HCT116 (cell line): ENCODE measurements at regions not wholly inside any gene's neighbourhood (a gene's known extent, or its start where the extent isn't known, plus 50 kb on each side); places are given as distances from the start of the nearest gene placed in this dataset.

Experiments used
- ATAC-seq: fragments of 200-7000 bp; cut with Tn5 transposase; 2 replicates; pipeline ENCODE4 v1.9.1; 2020; ENCODE audit warnings: mild to moderate bottlenecking, moderate library complexity
- BruUV-seq: library from RNA; stranded (reverse); fragments of 400-500 nt; replicated peaks from 2 replicates; lab custom pipeline; 2021; lab: Mats Ljungman, UMichigan
- CTCF ChIA-PET: fragments of 300-600 bp; sonication (Branson Sonifier 250); formaldehyde crosslinking; loops from one replicate; lab custom pipeline; 2021; ENCODE audit warnings: antibody characterized with exemption; lab: Charles Lee
- POLR2A ChIA-PET: fragments of 300-600, 350-600 bp; sonication (Branson Sonifier 250); formaldehyde crosslinking; loops from one replicate; lab custom pipeline; 2021; ENCODE audit warnings: antibody characterized with exemption; lab: Charles Lee
- RAD21 ChIA-PET, 2 experiments: fragments of 300-600 bp; sonication (Branson Sonifier 250); formaldehyde crosslinking; loops; one replicate each; lab custom pipeline; 2023; ENCODE audit warnings: low total read pairs in 2 of 2; ENCODE audit not compliant: uncharacterized antibody in 2 of 2, unreplicated experiment in 2 of 2, low non-redundant PET in 1 of 2; lab: Charles Lee
- DNase-seq: peaks from one replicate; pipeline ENCODE4 v3.0.0-alpha.2; 2010; ENCODE audit warnings: low read depth, low spot score
- H2AFZ ChIP-seq: fragments of 200-600 bp; shearing (Covaris generic), sonication (generic); 2 replicates; pipeline ENCODE4 v1.6.1; 2017; ENCODE audit warnings: low read depth, mixed run types, mixed read lengths, antibody characterized with exemption, low read length; ENCODE audit not compliant: poor library complexity, severe bottlenecking
- H3K27ac ChIP-seq: 2 replicates; pipeline ENCODE4 v1.5.1; 2012; ENCODE audit warnings: low read depth, low read length
- H3K27me3 ChIP-seq: fragments of 200-600 bp; sonication (generic); 2 replicates; pipeline ENCODE4 v1.6.1; 2016; ENCODE audit warnings: mixed run types, low read length, mixed read lengths; ENCODE audit not compliant: insufficient read depth
- H3K36me3 ChIP-seq, 2 experiments: fragments of 200-500 bp in 1 of 2; fragments of 200-600 bp in 1 of 2; sonication (Bioruptor generic) in 1 of 2; sonication (generic) in 1 of 2; 2 replicates each; pipeline versions ENCODE4 v1.5.1 to v1.6.1; 2014 to 2016; ENCODE audit warnings: low read length in 2 of 2, inconsistent platforms in 1 of 2, mixed read lengths in 1 of 2, mixed run types in 1 of 2; ENCODE audit not compliant: insufficient read depth in 2 of 2, control insufficient read depth in 1 of 2
- H3K4me1 ChIP-seq, 2 experiments: fragments of 200-600 bp in 1 of 2; sonication (generic) in 1 of 2; 2 replicates each; pipeline versions ENCODE4 v1.5.1 to v1.6.1; 2012 to 2017; ENCODE audit warnings: low read length in 2 of 2, inconsistent platforms in 1 of 2, mild to moderate bottlenecking in 1 of 2, mixed read lengths in 1 of 2, mixed run types in 1 of 2, moderate library complexity in 1 of 2; ENCODE audit not compliant: insufficient read depth in 2 of 2, control insufficient read depth in 1 of 2
- H3K4me2 ChIP-seq: fragments of 200-600 bp; sonication (generic); 2 replicates; pipeline ENCODE4 v1.6.1; 2017; ENCODE audit warnings: mixed run types, low read length, mixed read lengths
- H3K4me3 ChIP-seq, 2 experiments: fragments of 200-600 bp in 1 of 2; sonication (generic) in 1 of 2; replicated peaks in 1 of 2; 2 replicates each; pipeline ENCODE4 v1.5.1; 2011 to 2016; ENCODE audit warnings: low read length in 2 of 2, control low read depth in 1 of 2, low read depth in 1 of 2, mild to moderate bottlenecking in 1 of 2, mixed read lengths in 1 of 2, mixed run types in 1 of 2
- H3K79me2 ChIP-seq: fragments of 200-600 bp; sonication (generic); 2 replicates; pipeline ENCODE4 v1.6.1; 2017; ENCODE audit warnings: mild to moderate bottlenecking, mixed run types, low read length, moderate library complexity, mixed read lengths; ENCODE audit not compliant: insufficient read depth
- H3K9ac ChIP-seq: fragments of 200-600 bp; sonication (generic); 2 replicates; pipeline ENCODE4 v1.6.1; 2016; ENCODE audit warnings: low read length, mixed read lengths
- H3K9me2 ChIP-seq: fragments of 200-600 bp; sonication (generic), shearing (Covaris generic); 2 replicates; pipeline ENCODE4 v1.6.1; 2017; ENCODE audit warnings: mixed run types, mild to moderate bottlenecking, moderate library complexity; ENCODE audit not compliant: insufficient read depth
- H3K9me3 ChIP-seq, 2 experiments: fragments of 200-500 bp in 1 of 2; fragments of 200-600 bp in 1 of 2; sonication (Bioruptor generic) in 1 of 2; sonication (generic) in 1 of 2; 2 replicates each; pipeline ENCODE4 v1.6.1; 2014 to 2017; ENCODE audit warnings: low read length in 2 of 2, mixed read lengths in 2 of 2, inconsistent platforms in 1 of 2, low read depth in 1 of 2, mild to moderate bottlenecking in 1 of 2, mixed run types in 1 of 2, moderate library complexity in 1 of 2; ENCODE audit not compliant: control insufficient read depth in 1 of 2, insufficient read depth in 1 of 2
- H4K20me1 ChIP-seq: fragments of 200-600 bp; sonication (generic), shearing (Covaris generic); 2 replicates; pipeline ENCODE4 v1.6.1; 2017; ENCODE audit warnings: mixed run types, mild to moderate bottlenecking, moderate library complexity; ENCODE audit not compliant: insufficient read depth
- ATF3 ChIP-seq: IDR thresholded peaks from 2 replicates; pipeline ENCODE4 v1.6.1; 2012
- CBX3 ChIP-seq: IDR thresholded peaks from 2 replicates; pipeline ENCODE4 v1.6.1; 2012; ENCODE audit warnings: low read depth
- CEBPB ChIP-seq: IDR thresholded peaks from 2 replicates; pipeline ENCODE4 v1.6.1; 2012; ENCODE audit warnings: low read depth
- EZH2 ChIP-seq: fragments of 200-600 bp; sonication (generic); IDR thresholded peaks from 2 replicates; pipeline ENCODE4 v1.6.1; 2017; ENCODE audit warnings: antibody characterized with exemption, mixed run types
- FOSL1 ChIP-seq: IDR thresholded peaks from 2 replicates; pipeline ENCODE4 v1.6.1; 2012; ENCODE audit warnings: low read depth
- POLR2A ChIP-seq: IDR thresholded peaks from 2 replicates; pipeline ENCODE4 v1.7.0; 2011; ENCODE audit warnings: borderline replicate concordance; ENCODE audit not compliant: insufficient read depth, insufficient read length; ENCODE audit errors: extremely low read depth
- REST ChIP-seq: IDR thresholded peaks from 2 replicates; pipeline ENCODE4 v1.6.1; 2012; ENCODE audit warnings: low read depth
- SIN3A ChIP-seq: IDR thresholded peaks from 2 replicates; pipeline ENCODE4 v1.6.1; 2012; ENCODE audit warnings: low read depth
- ZFX ChIP-seq: fragments of 450-650 bp; IDR thresholded peaks from 2 replicates; pipeline ENCODE4 v1.6.1; 2017
- ZNF274 ChIP-seq: fragments of 200-500 bp; sonication (Bioruptor generic); IDR thresholded peaks from 2 replicates; pipeline ENCODE4 v1.6.1; 2014; ENCODE audit warnings: mild to moderate bottlenecking, low read depth, low read length, inconsistent platforms
- intact Hi-C: fragments of 100-400 bp; cut with micrococcal nuclease; formaldehyde crosslinking; loops from 2 replicates; pipeline ENCODE4 v1.10.0; 2022
- TF ChIP-seq, protein P1 (sequence below), 3 experiments: fragments of 200-600 bp in 1 of 3; sonication (generic) in 1 of 3; IDR thresholded peaks in 2 of 3; conservative IDR thresholded peaks in 1 of 3; 2 replicates each; pipeline ENCODE4 v1.5.1; 2012 to 2017; ENCODE audit warnings: low read depth in 2 of 3, low read length in 2 of 3, antibody characterized with exemption in 1 of 3, borderline replicate concordance in 1 of 3, control low read depth in 1 of 3, mild to moderate bottlenecking in 1 of 3, mixed read lengths in 1 of 3, mixed run types in 1 of 3, moderate library complexity in 1 of 3; ENCODE audit not compliant: insufficient read depth in 1 of 3

DNA sequence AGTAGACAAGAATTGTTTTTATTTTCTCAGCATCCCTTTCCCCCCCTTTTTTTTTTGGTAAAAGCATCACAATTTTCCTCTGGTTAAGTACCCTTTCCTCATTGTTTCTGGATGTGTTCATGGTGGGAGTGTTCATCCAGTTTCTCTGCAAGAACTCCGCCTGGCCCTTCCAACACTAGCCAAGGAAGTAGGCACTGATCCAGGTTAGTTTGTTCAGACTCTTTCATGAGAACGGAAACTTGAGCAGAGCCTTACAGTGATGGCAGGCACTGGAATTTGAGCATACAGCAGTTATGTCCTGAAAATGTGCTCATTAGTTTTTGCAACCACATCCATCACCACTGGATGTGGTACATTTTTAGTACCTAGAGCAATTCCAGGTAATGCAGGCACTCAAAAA, 336.1 kb upstream of the BOD1L1 start:
- Histone ChIP-seq H3K36me3 (no peaks in the 10 kb centered on the region), H3K4me2 (no peak overlapping the region), H3K9me3 (peaks cover 6% of the 10 kb centered on the region in 2 experiments; a peak in 2 of 4 replicates), H3K27ac (no peak overlapping the region), H3K9me2 (no peaks in the 10 kb centered on the region), H3K27me3 (no peaks in the 10 kb centered on the region), H2AFZ (no peak overlapping the region), H3K4me1 (no peaks in the 10 kb centered on the region), H3K4me3 (no peak overlapping the region), H3K79me2 (no peaks in the 10 kb centered on the region), H3K9ac (no peak overlapping the region), H4K20me1 (no peaks in the 10 kb centered on the region)
- POLR2A ChIA-PET, result no interaction called here
- RAD21 ChIA-PET, result no interaction called here
- no peak for DNase-seq
- CTCF ChIA-PET, result no interaction called here
- ATAC-seq, result no peak
- BruUV-seq, result no TSS peak
- intact Hi-C loops, result loop anchor here (10.0 kb wide), 1 partner anchor 59 kb away; no protein-coding TSS in a partner anchor
- TF ChIP-seq POLR2A (no peak), ZFX (no peak), EZH2 (no peak), CEBPB (no peak), ATF3 (no peak), REST (no peak), ZNF274 (no peak), SIN3A (no peak), FOSL1 (no peak), CBX3 (no peak)
- TF ChIP-seq, protein P1, sequence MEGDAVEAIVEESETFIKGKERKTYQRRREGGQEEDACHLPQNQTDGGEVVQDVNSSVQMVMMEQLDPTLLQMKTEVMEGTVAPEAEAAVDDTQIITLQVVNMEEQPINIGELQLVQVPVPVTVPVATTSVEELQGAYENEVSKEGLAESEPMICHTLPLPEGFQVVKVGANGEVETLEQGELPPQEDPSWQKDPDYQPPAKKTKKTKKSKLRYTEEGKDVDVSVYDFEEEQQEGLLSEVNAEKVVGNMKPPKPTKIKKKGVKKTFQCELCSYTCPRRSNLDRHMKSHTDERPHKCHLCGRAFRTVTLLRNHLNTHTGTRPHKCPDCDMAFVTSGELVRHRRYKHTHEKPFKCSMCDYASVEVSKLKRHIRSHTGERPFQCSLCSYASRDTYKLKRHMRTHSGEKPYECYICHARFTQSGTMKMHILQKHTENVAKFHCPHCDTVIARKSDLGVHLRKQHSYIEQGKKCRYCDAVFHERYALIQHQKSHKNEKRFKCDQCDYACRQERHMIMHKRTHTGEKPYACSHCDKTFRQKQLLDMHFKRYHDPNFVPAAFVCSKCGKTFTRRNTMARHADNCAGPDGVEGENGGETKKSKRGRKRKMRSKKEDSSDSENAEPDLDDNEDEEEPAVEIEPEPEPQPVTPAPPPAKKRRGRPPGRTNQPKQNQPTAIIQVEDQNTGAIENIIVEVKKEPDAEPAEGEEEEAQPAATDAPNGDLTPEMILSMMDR (IDR thresholded peaks at IDR 0.05 in 2 of 3, conservative IDR thresholded peaks at IDR 0.05 in 1 of 3; ENCODE audit: borderline replicate concordance in 1 of 3, insufficient read depth in 1 of 3, low read depth in 2 of 3, low read length in 2 of 3), result no peak
